ENCODE measurements at regions not wholly inside any gene's neighbourhood (a gene's known extent, or its start where the extent isn't known, plus 50 kb on each side); places are given as distances from the start of the nearest gene placed in this dataset.
A peak's percentile ranks its signal among the peaks of the same experiment; 100 is the strongest.

- TF ChIP-seq CTCF (conservative IDR thresholded peaks at IDR 0.05; ENCODE audit: low read depth in 2 of 2) = peak; percentile 60 to 72
- TF ChIP-seq EZH2phosphoT487 (IDR thresholded peaks at IDR 0.05; ENCODE audit: unreplicated experiment) = no peak
- TF ChIP-seq, protein P1, sequence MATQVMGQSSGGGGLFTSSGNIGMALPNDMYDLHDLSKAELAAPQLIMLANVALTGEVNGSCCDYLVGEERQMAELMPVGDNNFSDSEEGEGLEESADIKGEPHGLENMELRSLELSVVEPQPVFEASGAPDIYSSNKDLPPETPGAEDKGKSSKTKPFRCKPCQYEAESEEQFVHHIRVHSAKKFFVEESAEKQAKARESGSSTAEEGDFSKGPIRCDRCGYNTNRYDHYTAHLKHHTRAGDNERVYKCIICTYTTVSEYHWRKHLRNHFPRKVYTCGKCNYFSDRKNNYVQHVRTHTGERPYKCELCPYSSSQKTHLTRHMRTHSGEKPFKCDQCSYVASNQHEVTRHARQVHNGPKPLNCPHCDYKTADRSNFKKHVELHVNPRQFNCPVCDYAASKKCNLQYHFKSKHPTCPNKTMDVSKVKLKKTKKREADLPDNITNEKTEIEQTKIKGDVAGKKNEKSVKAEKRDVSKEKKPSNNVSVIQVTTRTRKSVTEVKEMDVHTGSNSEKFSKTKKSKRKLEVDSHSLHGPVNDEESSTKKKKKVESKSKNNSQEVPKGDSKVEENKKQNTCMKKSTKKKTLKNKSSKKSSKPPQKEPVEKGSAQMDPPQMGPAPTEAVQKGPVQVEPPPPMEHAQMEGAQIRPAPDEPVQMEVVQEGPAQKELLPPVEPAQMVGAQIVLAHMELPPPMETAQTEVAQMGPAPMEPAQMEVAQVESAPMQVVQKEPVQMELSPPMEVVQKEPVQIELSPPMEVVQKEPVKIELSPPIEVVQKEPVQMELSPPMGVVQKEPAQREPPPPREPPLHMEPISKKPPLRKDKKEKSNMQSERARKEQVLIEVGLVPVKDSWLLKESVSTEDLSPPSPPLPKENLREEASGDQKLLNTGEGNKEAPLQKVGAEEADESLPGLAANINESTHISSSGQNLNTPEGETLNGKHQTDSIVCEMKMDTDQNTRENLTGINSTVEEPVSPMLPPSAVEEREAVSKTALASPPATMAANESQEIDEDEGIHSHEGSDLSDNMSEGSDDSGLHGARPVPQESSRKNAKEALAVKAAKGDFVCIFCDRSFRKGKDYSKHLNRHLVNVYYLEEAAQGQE (IDR thresholded peaks at IDR 0.05; ENCODE audit: unreplicated experiment) = no peak
- TF ChIP-seq POLR2AphosphoS5 (IDR thresholded peaks at IDR 0.05; ENCODE audit: low read depth) = no peak
- no peak for TF ChIP-seq EZH2 (IDR thresholded peaks at IDR 0.05; ENCODE audit: low read depth, unreplicated experiment)
Observed at GRCh38 chr10:6701289-6701688, 121.2 kb upstream of the PRKCQ start.
